ENCODE measurements at regions not wholly inside any gene's neighbourhood (a gene's known extent, or its start where the extent isn't known, plus 50 kb on each side); places are given as distances from the start of the nearest gene placed in this dataset.

- TF ChIP-seq CTCF (conservative IDR thresholded peaks at IDR 0.05) (no peak), ZFX (IDR thresholded peaks at IDR 0.05) (no peak)
Observed at GRCh38 chrX:115895678-115896329, 274.7 kb upstream of the AGTR2 start.
